ENCODE measurements at regions not wholly inside any gene's neighbourhood (a gene's known extent, or its start where the extent isn't known, plus 50 kb on each side); places are given as distances from the start of the nearest gene placed in this dataset.

DNA sequence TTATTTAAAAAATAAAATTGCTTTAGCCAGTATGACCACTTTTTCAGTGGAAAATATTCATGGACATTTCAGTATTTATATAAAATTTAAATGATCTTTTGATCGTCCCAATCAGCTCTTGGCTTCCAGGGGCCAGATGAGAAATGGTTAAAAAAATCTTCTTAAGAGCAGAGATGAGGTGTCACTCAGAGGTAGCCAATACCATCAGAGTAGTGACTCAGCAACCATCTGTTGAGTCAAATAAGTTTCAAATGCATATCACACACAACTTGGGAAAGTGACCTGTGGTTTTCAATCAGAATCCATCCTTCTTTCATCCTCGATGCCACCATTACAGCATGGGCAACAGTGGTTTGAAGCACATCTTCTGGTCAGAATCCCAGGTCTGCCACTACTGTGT is 958.8 kb upstream of the NR2F2 start:
- TF ChIP-seq, protein P1, sequence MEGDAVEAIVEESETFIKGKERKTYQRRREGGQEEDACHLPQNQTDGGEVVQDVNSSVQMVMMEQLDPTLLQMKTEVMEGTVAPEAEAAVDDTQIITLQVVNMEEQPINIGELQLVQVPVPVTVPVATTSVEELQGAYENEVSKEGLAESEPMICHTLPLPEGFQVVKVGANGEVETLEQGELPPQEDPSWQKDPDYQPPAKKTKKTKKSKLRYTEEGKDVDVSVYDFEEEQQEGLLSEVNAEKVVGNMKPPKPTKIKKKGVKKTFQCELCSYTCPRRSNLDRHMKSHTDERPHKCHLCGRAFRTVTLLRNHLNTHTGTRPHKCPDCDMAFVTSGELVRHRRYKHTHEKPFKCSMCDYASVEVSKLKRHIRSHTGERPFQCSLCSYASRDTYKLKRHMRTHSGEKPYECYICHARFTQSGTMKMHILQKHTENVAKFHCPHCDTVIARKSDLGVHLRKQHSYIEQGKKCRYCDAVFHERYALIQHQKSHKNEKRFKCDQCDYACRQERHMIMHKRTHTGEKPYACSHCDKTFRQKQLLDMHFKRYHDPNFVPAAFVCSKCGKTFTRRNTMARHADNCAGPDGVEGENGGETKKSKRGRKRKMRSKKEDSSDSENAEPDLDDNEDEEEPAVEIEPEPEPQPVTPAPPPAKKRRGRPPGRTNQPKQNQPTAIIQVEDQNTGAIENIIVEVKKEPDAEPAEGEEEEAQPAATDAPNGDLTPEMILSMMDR (IDR thresholded peaks at IDR 0.05; ENCODE audit: insufficient read depth, low read length) = no peak
- TF ChIP-seq GABPA (IDR thresholded peaks at IDR 0.05; ENCODE audit: low read depth) (no peak), POLR2AphosphoS5 (IDR thresholded peaks at IDR 0.05; ENCODE audit: low read depth) (no peak), SPI1 (IDR thresholded peaks at IDR 0.05; ENCODE audit: borderline replicate concordance, low read depth) (no peak)
- TF ChIP-seq, protein P2, sequence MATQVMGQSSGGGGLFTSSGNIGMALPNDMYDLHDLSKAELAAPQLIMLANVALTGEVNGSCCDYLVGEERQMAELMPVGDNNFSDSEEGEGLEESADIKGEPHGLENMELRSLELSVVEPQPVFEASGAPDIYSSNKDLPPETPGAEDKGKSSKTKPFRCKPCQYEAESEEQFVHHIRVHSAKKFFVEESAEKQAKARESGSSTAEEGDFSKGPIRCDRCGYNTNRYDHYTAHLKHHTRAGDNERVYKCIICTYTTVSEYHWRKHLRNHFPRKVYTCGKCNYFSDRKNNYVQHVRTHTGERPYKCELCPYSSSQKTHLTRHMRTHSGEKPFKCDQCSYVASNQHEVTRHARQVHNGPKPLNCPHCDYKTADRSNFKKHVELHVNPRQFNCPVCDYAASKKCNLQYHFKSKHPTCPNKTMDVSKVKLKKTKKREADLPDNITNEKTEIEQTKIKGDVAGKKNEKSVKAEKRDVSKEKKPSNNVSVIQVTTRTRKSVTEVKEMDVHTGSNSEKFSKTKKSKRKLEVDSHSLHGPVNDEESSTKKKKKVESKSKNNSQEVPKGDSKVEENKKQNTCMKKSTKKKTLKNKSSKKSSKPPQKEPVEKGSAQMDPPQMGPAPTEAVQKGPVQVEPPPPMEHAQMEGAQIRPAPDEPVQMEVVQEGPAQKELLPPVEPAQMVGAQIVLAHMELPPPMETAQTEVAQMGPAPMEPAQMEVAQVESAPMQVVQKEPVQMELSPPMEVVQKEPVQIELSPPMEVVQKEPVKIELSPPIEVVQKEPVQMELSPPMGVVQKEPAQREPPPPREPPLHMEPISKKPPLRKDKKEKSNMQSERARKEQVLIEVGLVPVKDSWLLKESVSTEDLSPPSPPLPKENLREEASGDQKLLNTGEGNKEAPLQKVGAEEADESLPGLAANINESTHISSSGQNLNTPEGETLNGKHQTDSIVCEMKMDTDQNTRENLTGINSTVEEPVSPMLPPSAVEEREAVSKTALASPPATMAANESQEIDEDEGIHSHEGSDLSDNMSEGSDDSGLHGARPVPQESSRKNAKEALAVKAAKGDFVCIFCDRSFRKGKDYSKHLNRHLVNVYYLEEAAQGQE (IDR thresholded peaks at IDR 0.05; ENCODE audit: insufficient replicate concordance, low read depth) = no peak
